ENCODE measurements at regions not wholly inside any gene's neighbourhood (a gene's known extent, or its start where the extent isn't known, plus 50 kb on each side); places are given as distances from the start of the nearest gene placed in this dataset.
"Not testable (repeated sequence)": the region's sequence is repeated elsewhere in the genome, so short reads cannot be mapped to it uniquely, and the experiment has no call there.

DNA sequence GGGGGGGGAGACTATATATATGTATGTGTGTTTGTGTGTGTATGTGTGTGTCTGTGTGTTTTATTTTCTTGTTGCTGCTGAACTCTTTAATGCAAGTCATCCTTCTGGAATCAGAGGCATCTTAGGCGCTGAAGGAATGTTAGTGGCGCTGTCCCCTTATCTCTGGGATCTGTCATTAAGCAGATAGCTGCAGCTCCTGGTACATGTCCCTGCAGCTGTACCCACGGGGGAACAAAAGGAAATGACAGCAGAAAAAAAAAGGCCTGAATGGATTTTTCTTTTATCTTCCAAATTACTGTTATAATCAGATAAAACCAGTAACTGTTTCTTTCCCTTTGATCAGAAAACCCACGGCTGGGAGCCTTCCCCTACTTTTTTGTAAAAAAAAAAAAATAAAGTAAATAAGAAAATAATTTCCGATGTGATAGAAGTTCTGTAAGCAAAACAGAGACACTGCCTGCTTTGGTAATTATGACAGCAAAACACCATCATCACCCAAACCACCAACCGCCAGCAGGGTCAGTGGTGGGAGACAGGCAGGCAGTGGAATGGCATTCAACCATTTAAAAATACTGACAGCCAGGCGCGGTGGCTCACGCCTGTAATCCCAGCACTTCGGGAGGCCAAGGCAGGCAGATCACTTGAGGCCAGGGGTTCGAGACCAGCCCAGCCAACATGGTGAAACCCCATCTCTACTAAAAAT lies 411.3 kb upstream of the ZNF722 start:
- not testable (repeated sequence) for DNase-seq

DNA sequence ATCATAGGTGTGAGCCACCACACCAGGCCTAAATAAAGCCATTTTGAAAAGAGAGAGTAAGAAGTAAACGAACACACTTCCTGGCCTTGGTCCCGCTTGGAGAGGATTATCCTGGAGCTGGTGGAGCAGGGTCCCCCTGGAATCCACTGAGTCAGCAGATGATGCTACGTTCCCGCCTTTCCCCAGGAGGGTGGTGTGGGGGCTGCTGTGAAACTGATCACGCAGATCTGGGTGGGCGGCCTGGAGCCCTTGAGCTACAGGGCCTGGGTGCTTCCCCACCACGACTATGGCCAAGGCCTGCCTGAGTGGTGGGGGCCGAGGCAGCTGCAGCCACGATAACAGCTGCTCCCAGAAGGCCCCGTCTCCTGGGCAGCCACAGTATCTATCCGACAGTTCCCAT lies 407.4 kb upstream of the ZNF722 start:
- DNase-seq = not testable (repeated sequence)

DNA sequence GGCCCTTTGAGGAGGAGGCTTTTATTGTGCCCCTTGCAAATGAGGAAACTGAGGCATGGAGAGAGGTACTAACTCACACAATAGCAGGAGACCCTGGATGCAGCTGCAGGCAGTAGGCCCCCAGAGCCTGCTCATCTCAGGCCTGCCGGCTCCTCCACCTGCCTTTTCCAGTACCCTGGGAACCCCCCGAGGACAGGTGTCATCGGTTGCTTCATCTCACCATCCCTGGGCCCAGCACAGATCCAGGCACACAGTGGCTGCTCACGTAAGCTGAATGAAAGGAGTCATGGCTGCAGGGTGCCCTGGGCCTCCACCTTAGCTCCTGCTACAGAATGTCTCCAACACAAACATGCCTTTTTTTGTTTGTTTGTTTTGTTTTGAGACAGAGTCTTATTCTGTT lies 394.8 kb upstream of the ZNF722 start:
- not testable (repeated sequence) for DNase-seq

DNA sequence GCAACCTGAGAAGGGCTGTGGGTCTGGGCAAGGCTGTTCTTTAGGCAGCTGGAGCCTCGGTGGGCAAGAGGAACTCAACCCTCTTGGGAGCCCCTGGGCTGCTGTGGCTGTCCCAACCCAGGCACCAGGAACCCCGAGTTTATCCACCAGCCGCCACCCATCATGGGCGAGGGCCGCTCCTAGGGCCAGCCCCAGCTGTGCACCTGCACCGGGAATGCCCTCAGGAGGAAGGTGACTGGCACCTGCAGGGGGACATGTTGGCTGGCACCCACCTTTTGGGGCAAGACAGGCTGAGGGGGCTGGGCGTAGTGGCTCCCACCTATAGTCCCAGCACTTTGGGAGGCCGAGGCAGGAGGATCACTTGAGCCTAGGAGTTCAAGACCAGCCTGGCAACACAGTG lies 393.8 kb upstream of the ZNF722 start:
- DNase-seq = not testable (repeated sequence)

DNA sequence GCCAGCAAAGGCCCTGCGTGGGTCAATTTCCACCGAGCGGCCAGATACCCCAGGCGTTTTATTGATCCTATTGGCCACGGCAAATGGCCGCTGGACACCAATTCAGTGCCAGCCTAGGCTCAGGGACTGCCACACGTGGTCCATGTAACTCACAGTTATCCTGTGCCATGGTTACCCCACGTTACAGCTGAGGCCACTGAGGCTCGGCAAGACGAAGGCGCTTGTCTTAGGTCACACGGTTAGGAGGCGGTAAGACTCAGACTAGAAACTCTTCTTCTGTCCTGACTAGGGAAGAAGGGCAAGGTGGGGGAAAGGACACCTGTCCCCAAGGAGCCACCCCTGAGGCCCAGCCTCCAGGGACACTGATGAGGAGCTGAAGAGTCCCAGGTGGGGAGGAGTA lies 381.1 kb upstream of the ZNF722 start:
- DNase-seq = not testable (repeated sequence)

DNA sequence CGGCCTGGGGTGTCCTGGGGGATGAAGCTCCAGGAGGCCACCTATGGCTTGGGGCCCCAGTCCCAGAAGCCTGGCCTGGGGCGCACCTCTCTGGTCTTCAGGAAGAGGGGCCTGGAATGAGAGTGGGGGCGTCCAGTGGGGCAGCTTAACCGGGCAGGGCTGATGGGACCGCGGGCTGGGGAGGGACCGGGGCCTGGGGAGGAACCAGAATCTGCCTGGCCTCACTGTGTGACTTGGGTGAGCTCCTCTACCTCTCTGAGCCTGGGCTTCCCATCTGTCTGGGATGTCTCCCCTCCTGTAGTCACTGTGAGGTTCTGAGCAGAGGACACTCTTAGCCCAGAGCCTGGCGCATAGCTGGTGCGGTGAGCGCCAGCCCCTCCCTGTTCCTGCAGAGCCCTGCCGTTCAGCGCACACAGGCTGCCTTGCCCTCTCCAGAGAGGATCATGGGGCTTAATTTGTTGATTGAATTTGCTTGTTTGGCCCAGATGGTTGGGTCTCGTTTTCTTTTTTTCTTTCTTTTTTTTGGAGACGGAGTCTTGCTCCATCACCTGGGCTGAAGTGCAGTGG lies 378.4 kb upstream of the ZNF722 start:
- DNase-seq = not testable (repeated sequence)

DNA sequence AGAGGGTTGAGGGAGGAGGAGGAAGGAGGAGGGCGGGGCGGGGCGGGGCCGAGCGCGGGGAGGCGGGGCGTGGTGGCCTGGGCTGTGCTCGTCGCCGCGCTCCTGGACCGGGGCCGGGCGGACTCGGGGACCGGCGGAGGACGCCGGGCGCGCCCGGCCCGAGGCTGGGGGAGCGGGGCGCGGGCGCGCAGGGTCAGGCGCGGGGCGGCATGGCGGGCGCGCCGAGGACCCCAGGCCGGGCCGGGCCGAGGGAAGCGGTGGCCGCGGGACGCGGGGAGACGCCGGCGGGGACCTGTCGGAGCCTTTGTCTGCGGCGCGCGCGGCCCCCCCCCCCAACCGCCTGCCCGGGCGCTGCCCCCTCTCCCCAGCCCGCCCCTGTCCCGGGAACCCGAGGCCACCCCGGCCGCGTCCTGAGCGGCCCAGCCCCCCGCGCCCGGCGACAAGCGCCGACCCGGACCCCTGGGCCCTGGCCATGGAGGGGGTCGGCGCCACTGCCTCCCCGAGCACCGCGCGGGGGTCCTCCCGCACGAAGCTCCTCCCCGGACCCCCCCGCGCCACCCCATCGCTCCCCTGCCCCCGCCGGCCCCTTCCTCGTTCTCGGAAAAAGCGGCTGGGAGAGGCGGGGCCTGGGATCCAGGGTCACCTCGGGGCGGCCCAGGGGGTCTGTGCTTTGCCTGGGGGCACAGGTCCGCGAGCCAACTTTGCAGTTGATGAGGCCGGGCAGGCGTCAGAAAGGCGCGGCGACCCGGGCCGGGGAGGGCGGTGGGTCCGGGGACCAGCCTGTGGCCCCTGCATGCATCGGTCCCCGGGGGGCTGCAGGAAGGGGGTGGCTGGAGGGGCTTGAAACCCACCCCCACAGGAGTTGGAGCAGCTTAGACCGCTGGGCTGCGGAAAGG lies 370.8 kb upstream of the ZNF722 start:
- DNase-seq = not testable (repeated sequence)

GRCh38 chr7:63629024-63629423 lies 369.6 kb upstream of the ZNF722 start:
- DNase-seq = not testable (repeated sequence)

- DNase-seq = peak; percentile 7
These were observed 362.1 kb upstream of the ZNF722 start for GRCh38 chr7:63636585-63636984.

GRCh38 chr7:63665553-63665952 lies 333.1 kb upstream of the ZNF722 start:
- DNase-seq = peak; percentile 35

GRCh38 chr7:63691408-63691807 lies 307.2 kb upstream of the ZNF722 start:
- peak; percentile 16 for DNase-seq

DNA sequence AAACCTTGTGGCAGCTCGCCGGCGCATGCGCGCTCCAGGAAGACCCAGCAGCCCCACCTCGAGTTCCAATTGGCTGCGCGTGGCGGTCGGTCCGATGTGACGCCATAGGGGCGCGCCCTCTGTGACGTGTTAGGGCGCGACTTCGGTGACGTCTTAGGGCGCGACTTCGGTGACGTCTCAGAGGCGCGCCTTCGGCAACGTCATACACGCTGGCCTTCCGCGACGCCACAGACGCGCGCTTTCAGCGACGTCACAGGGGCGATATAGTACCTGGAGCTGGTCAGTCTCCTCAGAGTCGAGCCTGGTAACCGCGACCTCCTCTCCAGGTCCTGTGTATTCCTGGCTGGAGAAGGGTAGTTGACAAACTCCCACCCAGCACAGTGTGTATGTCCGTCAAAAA lies 304.4 kb upstream of the ZNF722 start:
- DNase-seq = not testable (repeated sequence)

Data from RPMI8226 (cell line).